ENCODE measurements at regions not wholly inside any gene's neighbourhood (a gene's known extent, or its start where the extent isn't known, plus 50 kb on each side); places are given as distances from the start of the nearest gene placed in this dataset.
A peak's percentile ranks its signal among the peaks of the same experiment; 100 is the strongest.

- no peak overlapping the region for H3K18ac ChIP-seq (ENCODE audit: extremely low read depth, low read length)
- no peaks in the 10 kb centered on the region for H3K9me3 ChIP-seq (ENCODE audit: insufficient read depth in 2 of 2, low read depth in 1 of 2, low read length in 1 of 2)
- H2BK120ac ChIP-seq (replicated peaks; ENCODE audit: low read depth, low read length), result no peak overlapping the region
- H3K9ac ChIP-seq (replicated peaks in 1 of 4; ENCODE audit: extremely low read depth in 1 of 4, low read depth in 3 of 4, low read length in 3 of 4), result no peak overlapping the region
- no peak overlapping the region for H3K23ac ChIP-seq (ENCODE audit: insufficient read length)
- H4K91ac ChIP-seq (replicated peaks; ENCODE audit: insufficient read length, low read length), result no peak overlapping the region
- H3K36me3 ChIP-seq (ENCODE audit: control insufficient read depth in 2 of 4, insufficient read depth in 4 of 4, low read length in 3 of 4), result no peaks in the 10 kb centered on the region
- H3K4ac ChIP-seq (replicated peaks; ENCODE audit: insufficient read length, low read depth, low read length), result no peak overlapping the region
- H3K4me2 ChIP-seq (ENCODE audit: insufficient read depth in 1 of 2, low read depth in 2 of 2, low read length in 2 of 2), result no peak overlapping the region
- H3K4me3 ChIP-seq (ENCODE audit: extremely low read depth in 1 of 4, insufficient read depth in 2 of 4, low read depth in 3 of 4, low read length in 4 of 4), result no peak overlapping the region
- CTCF ChIA-PET (ENCODE audit: partially characterized antibody), result interaction anchor here (0.7 to 8.1 kb wide), 25 partner anchors 10 to 649 kb away, joined by 3 to 115 read pairs (median 4); partner anchors contain the start of gene CYP26B1
- H2BK15ac ChIP-seq (ENCODE audit: low read length), result no peak overlapping the region
- H4K20me1 ChIP-seq (replicated peaks in 1 of 2; ENCODE audit: control insufficient read depth in 1 of 2, insufficient read depth in 2 of 2, low read length in 2 of 2), result no peaks in the 10 kb centered on the region
- no peak overlapping the region for H4K5ac ChIP-seq (ENCODE audit: insufficient read length, low read depth, low read length)
- H3K14ac ChIP-seq (ENCODE audit: insufficient read length), result no peak overlapping the region
- no peaks in the 10 kb centered on the region for H3K23me2 ChIP-seq (ENCODE audit: low read depth, low read length)
- DNase-seq (ENCODE audit: low read depth in 1 of 2, low spot score in 2 of 2), result peak; percentile 13 to 38
- H3K27me3 ChIP-seq (replicated peaks in 1 of 4; ENCODE audit: control insufficient read depth in 3 of 4, extremely low read depth in 1 of 4, insufficient read depth in 3 of 4, low read length in 3 of 4), result no peaks in the 10 kb centered on the region
- H2AFZ ChIP-seq (ENCODE audit: low read length), result no peak overlapping the region
- no peak overlapping the region for H4K8ac ChIP-seq (ENCODE audit: extremely low read depth, insufficient read depth, low read length)
- 89% methylated on average over 14 of the region's 14 CpGs; no CpG with 5 or more reads in 1 of the 2 experiments for WGBS, 2 experiments (ENCODE audit: extremely low coverage in 1 of 2, insufficient coverage in 1 of 2, insufficient read length in 1 of 2, insufficient replicate concordance in 2 of 2, low coverage in 1 of 2, low lambda C conversion rate in 2 of 2, missing lambda C conversion rate in 1 of 2)
- POLR2A ChIA-PET (ENCODE audit: partially characterized antibody), result no interaction called here
- H3K79me1 ChIP-seq (ENCODE audit: low read depth, low read length), result no peaks in the 10 kb centered on the region
- H3K79me2 ChIP-seq (ENCODE audit: control insufficient read depth in 1 of 2, insufficient read depth in 2 of 2, low read length in 2 of 2), result no peaks in the 10 kb centered on the region
- no peak overlapping the region for H2BK12ac ChIP-seq (ENCODE audit: low read depth, low read length)
- no peak overlapping the region for H3K56ac ChIP-seq (replicated peaks; ENCODE audit: insufficient read length, low read depth, low read length)
- no peak for FAIRE-seq
- no peaks in the 10 kb centered on the region for H3K4me1 ChIP-seq (replicated peaks in 1 of 4; ENCODE audit: control insufficient read depth in 3 of 4, insufficient read depth in 4 of 4, low read length in 3 of 4)
- H3K27ac ChIP-seq (ENCODE audit: low read depth, low read length), result no peak overlapping the region
- no peak overlapping the region for H2BK5ac ChIP-seq (ENCODE audit: low read depth, low read length)
- no peak overlapping the region for H2AK5ac ChIP-seq (ENCODE audit: low read depth, low read length)
- H2BK20ac ChIP-seq (ENCODE audit: low read length), result no peak overlapping the region
- TF ChIP-seq TCF12 (IDR thresholded peaks at IDR 0.05; ENCODE audit: low read depth, low read length) (no peak), EP300 (IDR thresholded peaks at IDR 0.05; ENCODE audit: borderline replicate concordance in 1 of 2, low read depth in 2 of 2, low read length in 2 of 2) (no peak), SRF (IDR thresholded peaks at IDR 0.05; ENCODE audit: low read depth, low read length) (no peak), EGR1 (IDR thresholded peaks at IDR 0.05; ENCODE audit: borderline replicate concordance, low read depth, low read length) (no peak), CREB1 (IDR thresholded peaks at IDR 0.05) (no peak), RAD21 (IDR thresholded peaks at IDR 0.05 in 1 of 2, conservative IDR thresholded peaks at IDR 0.05 in 1 of 2; ENCODE audit: low read depth in 2 of 2, low read length in 2 of 2) (no peak), HDAC6 (IDR thresholded peaks at IDR 0.05; ENCODE audit: low read depth, low read length) (no peak), CTCF (IDR thresholded peaks at IDR 0.05; ENCODE audit: control extremely low read depth in 1 of 3, insufficient read depth in 1 of 3, low read depth in 1 of 3, low read length in 3 of 3) (no peak), YY1 (IDR thresholded peaks at IDR 0.05; ENCODE audit: low read depth, low read length) (no peak), ATF3 (IDR thresholded peaks at IDR 0.05; ENCODE audit: insufficient read depth, low read depth, low read length) (no peak)
Measured at GRCh38 chr2:71925268-71926088, 222.2 kb downstream of the CYP26B1 start.
